ENCODE measurements at regions not wholly inside any gene's neighbourhood (a gene's known extent, or its start where the extent isn't known, plus 50 kb on each side); places are given as distances from the start of the nearest gene placed in this dataset.

DNA sequence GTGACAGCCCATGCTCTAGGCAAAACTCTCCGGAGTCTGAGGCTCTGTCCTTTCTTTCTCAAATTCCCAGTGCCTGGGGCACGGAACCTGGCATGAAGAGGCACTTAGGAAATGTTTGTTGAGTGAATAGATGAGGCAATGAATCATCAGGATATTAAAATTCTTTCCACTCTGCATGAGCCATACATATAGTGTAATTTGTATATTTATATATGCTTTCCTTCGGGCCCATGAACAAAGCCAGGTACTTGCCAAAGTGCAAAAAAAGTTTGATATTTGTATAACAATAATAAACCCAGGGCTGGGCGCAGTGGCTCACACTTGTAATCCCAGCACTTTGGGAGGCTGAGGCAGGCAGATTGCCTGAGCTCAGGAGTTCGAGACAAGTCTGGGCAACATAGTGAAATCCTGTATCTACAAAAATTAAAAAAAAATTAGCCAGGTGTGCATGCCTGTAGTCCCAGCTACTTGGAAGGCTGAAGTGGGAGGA, 212.3 kb upstream of the ZNF217 start:
- H4K5ac ChIP-seq (ENCODE audit: low read depth, low read length) = no peak overlapping the region
- H3K4ac ChIP-seq (ENCODE audit: low read depth, low read length) = peak overlapping the region; percentile 79; the same call in 1 of the 2 replicates
- POLR2A ChIA-PET (ENCODE audit: unreplicated experiment) = interaction anchor here (0.7 kb wide), 1 partner anchor 23 kb away, joined by 4 read pairs; no protein-coding TSS in a partner anchor
- WGBS, 2 experiments (ENCODE audit: extremely low coverage in 2 of 2, insufficient read length in 1 of 2) = no CpG with 5 or more reads among the region's 5 CpGs
- no peak overlapping the region for H3K9ac ChIP-seq (ENCODE audit: low read depth, low read length)
- H3K9me1 ChIP-seq (ENCODE audit: insufficient read depth, low read length) = peaks cover 8% of the 10 kb centered on the region; the same call in 1 of the 2 replicates
- CTCF ChIA-PET = no interaction called here
- peaks cover 12% of the 10 kb centered on the region for H3K4me1 ChIP-seq (ENCODE audit: control insufficient read depth, insufficient read depth, low read length)
- no peak overlapping the region for H3K14ac ChIP-seq (replicated peaks; ENCODE audit: low read depth, low read length)
- TF ChIP-seq FOS (IDR thresholded peaks at IDR 0.05; ENCODE audit: low read depth, low read length) (peak; percentile 33; the same call in 1 of the 2 replicates), NFE2L2 (IDR thresholded peaks at IDR 0.05; ENCODE audit: low read depth, low read length) (no peak), CEBPB (IDR thresholded peaks at IDR 0.05; ENCODE audit: low read depth, low read length) (peak; percentile 49; the same call in 1 of the 2 replicates), RAD21 (IDR thresholded peaks at IDR 0.05; ENCODE audit: low read length) (peak; percentile 11; the same call in 1 of the 2 replicates)
- H2BK15ac ChIP-seq (ENCODE audit: low read depth, low read length) = peak overlapping the region; percentile 94; the same call in 2 of the 3 replicates
- H3K56ac ChIP-seq (ENCODE audit: extremely low read depth, insufficient read depth, low read length) = no peak overlapping the region
- DNase-seq (peak; percentile 81), ATAC-seq (ENCODE audit: low read depth) (peak; percentile 86)
- H2AK5ac ChIP-seq (ENCODE audit: low read depth, low read length) = no peak overlapping the region
- dilution Hi-C loops (cut with HindIII; ENCODE audit: low sequenced_read_pairs, unreplicated experiment) (no loop called here), intact Hi-C loops (cut with micrococcal nuclease) (no loop called here), in situ Hi-C loops (cut with MboI; ENCODE audit: low sequenced_read_pairs) (no loop called here)
- no peaks in the 10 kb centered on the region for H3K36me3 ChIP-seq (ENCODE audit: control insufficient read depth, insufficient read depth, low read length)
- H3K4me3 ChIP-seq (ENCODE audit: insufficient read depth, low read depth, low read length) = no peak overlapping the region
- no peak overlapping the region for H2AK9ac ChIP-seq (replicated peaks; ENCODE audit: low read depth, low read length, poor library complexity)
- H3K18ac ChIP-seq (ENCODE audit: low read depth, low read length) = peak overlapping the region; percentile 36; the same call in 1 of the 2 replicates
- H3K23ac ChIP-seq (ENCODE audit: low read depth, low read length) = peak overlapping the region; percentile 14; the same call in 1 of the 2 replicates
- H4K91ac ChIP-seq (ENCODE audit: insufficient read depth, low read depth, low read length) = peak overlapping the region; percentile 85
- H4K20me1 ChIP-seq (ENCODE audit: insufficient read depth, low read length) = no peaks in the 10 kb centered on the region
- H2BK20ac ChIP-seq (ENCODE audit: low read depth, low read length) = peak overlapping the region; percentile 58
- no TSS peak for BruUV-seq (replicated peaks)
- peak overlapping the region; percentile 34 for H2BK5ac ChIP-seq (ENCODE audit: low read depth, low read length, poor library complexity, severe bottlenecking)
- no peak overlapping the region for H3K4me2 ChIP-seq (ENCODE audit: low read depth, low read length)
- peak overlapping the region; percentile 76; the same call in 1 of the 2 replicates for H2BK120ac ChIP-seq (ENCODE audit: low read depth, low read length)
- H3K79me1 ChIP-seq (ENCODE audit: low read depth in 1 of 2, low read length in 2 of 2) = peaks cover 0 to 4% of the 10 kb centered on the region in 2 experiments; a peak in 1 of 4 replicates
- no peak overlapping the region for H3K27ac ChIP-seq (ENCODE audit: insufficient read depth, low read length)
- H3K27me3 ChIP-seq (ENCODE audit: control insufficient read depth, insufficient read depth, low read length) = no peaks in the 10 kb centered on the region
- no peaks in the 10 kb centered on the region for H3K9me3 ChIP-seq (ENCODE audit: control insufficient read depth, insufficient read depth, low read length)
- H2AFZ ChIP-seq (replicated peaks; ENCODE audit: low read length, poor library complexity) = no peak overlapping the region
- peak overlapping the region in 1 of 2 experiments; percentile 74; a peak in 3 of 4 replicates for H4K8ac ChIP-seq (ENCODE audit: low read depth in 2 of 2, low read length in 2 of 2)

Data from IMR-90 (cell line).